ENCODE measurements at regions not wholly inside any gene's neighbourhood (a gene's known extent, or its start where the extent isn't known, plus 50 kb on each side); places are given as distances from the start of the nearest gene placed in this dataset.

DNA sequence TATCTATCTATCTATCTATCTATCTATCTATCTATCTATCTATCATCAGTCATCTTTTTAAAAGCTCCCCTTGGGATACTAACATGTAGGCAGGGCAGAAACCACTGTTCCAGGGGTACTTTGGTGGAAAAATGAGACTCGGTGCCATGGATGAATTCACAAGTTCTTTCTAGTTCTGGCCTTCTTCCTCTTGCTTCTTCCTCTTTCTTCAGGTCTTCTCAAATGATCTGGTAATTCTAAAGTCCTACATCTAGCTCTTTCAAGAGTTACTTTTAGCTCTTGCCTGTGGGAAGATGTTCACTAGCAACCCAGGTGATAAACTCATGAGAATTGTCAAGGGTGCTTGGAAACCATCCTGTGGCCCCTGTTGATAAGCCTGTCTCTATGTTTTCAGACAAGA lies 168.5 kb upstream of the TBC1D5 start:
- no peaks in the 10 kb centered on the region for H3K9me3 Mint-ChIP-seq (ENCODE audit: low read depth)
- H3K27ac Mint-ChIP-seq (ENCODE audit: unreplicated experiment), result no peak overlapping the region
- H3K4me1 Mint-ChIP-seq (ENCODE audit: low read depth), result peaks cover 3% of the 10 kb centered on the region
- no peaks in the 10 kb centered on the region for H3K36me3 Mint-ChIP-seq (ENCODE audit: low read depth)
- H3K4me3 Mint-ChIP-seq (ENCODE audit: unreplicated experiment), result no peak overlapping the region
- H3K27me3 Mint-ChIP-seq (ENCODE audit: low read depth), result no peaks in the 10 kb centered on the region
- no peak for DNase-seq (ENCODE audit: low spot score)
- TF ChIP-seq, protein P1, sequence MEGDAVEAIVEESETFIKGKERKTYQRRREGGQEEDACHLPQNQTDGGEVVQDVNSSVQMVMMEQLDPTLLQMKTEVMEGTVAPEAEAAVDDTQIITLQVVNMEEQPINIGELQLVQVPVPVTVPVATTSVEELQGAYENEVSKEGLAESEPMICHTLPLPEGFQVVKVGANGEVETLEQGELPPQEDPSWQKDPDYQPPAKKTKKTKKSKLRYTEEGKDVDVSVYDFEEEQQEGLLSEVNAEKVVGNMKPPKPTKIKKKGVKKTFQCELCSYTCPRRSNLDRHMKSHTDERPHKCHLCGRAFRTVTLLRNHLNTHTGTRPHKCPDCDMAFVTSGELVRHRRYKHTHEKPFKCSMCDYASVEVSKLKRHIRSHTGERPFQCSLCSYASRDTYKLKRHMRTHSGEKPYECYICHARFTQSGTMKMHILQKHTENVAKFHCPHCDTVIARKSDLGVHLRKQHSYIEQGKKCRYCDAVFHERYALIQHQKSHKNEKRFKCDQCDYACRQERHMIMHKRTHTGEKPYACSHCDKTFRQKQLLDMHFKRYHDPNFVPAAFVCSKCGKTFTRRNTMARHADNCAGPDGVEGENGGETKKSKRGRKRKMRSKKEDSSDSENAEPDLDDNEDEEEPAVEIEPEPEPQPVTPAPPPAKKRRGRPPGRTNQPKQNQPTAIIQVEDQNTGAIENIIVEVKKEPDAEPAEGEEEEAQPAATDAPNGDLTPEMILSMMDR (IDR thresholded peaks at IDR 0.05), result no peak

DNA sequence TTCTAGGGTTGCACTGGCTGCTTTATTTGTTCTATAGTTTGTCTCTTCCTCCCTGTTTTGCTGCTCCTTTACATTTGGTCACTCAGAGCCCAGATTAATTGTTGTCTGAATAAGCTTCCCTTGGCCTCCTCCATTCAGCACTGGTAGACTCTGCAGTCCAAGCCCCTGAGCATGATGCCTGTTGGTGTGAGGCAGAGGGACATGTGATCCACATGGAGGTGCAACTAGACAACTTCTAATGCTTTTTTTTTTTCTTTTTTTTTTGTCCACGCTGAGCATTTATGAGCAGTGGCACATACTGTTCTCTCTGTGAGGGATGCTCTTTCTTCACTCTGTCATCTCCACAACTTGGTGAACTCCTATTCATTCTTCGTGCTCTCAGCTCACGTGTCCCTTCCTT lies 167.3 kb upstream of the TBC1D5 start:
- Mint-ChIP-seq H3K27me3 (ENCODE audit: low read depth) (no peaks in the 10 kb centered on the region), H3K4me1 (ENCODE audit: low read depth) (no peaks in the 10 kb centered on the region), H3K36me3 (ENCODE audit: low read depth) (no peaks in the 10 kb centered on the region), H3K4me3 (ENCODE audit: unreplicated experiment) (no peak overlapping the region), H3K27ac (ENCODE audit: unreplicated experiment) (no peak overlapping the region), H3K9me3 (ENCODE audit: low read depth) (no peaks in the 10 kb centered on the region)
- TF ChIP-seq, protein P1 (IDR thresholded peaks at IDR 0.05), result no peak
- no peak for DNase-seq (ENCODE audit: low spot score)

DNA sequence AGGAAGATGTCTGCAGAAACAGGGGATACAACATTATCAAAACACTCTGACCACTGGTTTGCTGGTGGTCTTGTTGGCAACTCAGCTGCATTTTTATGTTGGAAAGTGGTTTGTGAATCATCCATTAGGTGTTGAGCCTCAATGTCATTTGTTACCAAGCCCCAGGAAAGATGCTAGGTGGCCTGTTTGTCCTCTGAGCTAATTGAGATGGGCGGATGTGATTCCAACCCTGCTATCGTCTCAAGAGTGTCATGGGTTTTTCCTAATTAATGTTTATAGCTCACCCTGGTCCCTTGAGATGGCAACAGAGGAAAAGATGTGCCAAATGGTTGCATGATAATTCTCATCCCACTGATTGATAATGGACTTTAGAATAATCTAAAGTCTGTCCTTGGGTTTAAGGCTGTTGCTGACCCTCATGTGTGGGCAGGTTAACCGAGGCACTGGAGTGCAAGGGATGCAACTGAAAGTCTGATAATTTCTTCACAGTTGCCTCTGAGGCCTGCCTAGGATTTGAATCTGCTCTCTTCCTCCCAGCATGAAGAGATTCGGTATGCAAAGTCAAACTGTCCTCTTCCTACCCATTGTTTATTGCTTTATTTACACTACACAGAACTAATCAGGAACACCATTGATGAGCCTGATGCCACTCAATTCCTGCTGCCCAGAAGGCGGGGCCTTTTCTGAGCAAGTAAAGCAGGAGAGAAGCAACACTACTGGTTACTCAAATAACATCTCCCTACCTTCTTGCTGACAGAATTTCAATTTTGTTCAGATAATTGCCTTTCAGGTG lies 166.2 kb upstream of the TBC1D5 start:
- TF ChIP-seq, protein P1 (IDR thresholded peaks at IDR 0.05), result no peak
- no peaks in the 10 kb centered on the region for H3K27me3 Mint-ChIP-seq (ENCODE audit: low read depth)
- no peak overlapping the region for H3K4me3 Mint-ChIP-seq (ENCODE audit: unreplicated experiment)
- H3K27ac Mint-ChIP-seq (ENCODE audit: unreplicated experiment), result no peak overlapping the region
- H3K9me3 Mint-ChIP-seq (ENCODE audit: low read depth), result no peaks in the 10 kb centered on the region
- H3K4me1 Mint-ChIP-seq (ENCODE audit: low read depth), result no peaks in the 10 kb centered on the region
- no peak for DNase-seq (ENCODE audit: low spot score)
- H3K36me3 Mint-ChIP-seq (ENCODE audit: low read depth), result no peaks in the 10 kb centered on the region

DNA sequence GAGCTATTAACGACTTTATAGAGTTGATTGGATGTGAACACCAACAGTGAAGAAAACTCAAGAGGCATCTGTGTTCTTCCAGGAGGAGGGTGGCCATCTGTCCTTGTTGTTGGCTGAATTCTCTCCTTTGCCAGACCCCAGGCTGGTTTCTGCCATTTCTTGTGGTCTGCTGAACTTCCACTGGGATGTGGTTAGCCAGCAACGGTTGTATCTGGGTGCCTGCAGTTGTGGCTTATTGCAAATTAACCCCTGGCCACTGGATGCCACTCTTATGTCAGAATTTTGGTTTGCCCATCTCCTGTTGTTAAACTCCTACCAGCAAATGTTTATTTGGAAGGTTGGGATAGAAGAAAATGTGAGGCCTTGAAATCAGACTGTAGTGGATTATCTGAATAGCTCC lies 163.6 kb upstream of the TBC1D5 start:
- Mint-ChIP-seq H3K9me3 (ENCODE audit: low read depth) (peaks cover 3% of the 10 kb centered on the region), H3K4me3 (ENCODE audit: unreplicated experiment) (no peak overlapping the region), H3K27ac (ENCODE audit: unreplicated experiment) (no peak overlapping the region), H3K36me3 (ENCODE audit: low read depth) (no peaks in the 10 kb centered on the region), H3K27me3 (ENCODE audit: low read depth) (no peaks in the 10 kb centered on the region), H3K4me1 (ENCODE audit: low read depth) (peaks cover 2% of the 10 kb centered on the region)
- no peak for DNase-seq (ENCODE audit: low spot score)
- TF ChIP-seq, protein P1 (IDR thresholded peaks at IDR 0.05), result peak; percentile 15

DNA sequence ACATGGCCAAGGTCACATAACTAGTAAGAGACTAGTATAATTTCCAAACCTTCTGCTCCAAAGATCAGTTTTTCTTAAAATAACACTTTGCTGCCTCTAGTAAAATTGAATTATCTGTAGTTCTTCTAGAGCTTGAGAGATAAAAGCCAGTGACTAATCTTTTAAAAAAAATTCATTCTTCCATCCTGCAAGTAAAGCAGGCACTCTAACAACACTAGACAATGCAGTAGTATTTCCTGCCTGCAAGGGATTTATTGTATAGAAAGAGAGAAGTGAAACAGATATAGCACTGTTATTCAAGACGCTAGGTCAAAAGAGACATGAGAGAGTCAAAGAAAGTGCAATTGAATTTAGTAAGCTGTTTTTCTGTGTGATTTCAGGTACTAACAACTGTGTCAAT lies 159.5 kb upstream of the TBC1D5 start:
- Mint-ChIP-seq H3K27ac (ENCODE audit: unreplicated experiment) (no peak overlapping the region), H3K4me3 (ENCODE audit: unreplicated experiment) (no peak overlapping the region), H3K36me3 (ENCODE audit: low read depth) (no peaks in the 10 kb centered on the region), H3K27me3 (ENCODE audit: low read depth) (no peaks in the 10 kb centered on the region), H3K9me3 (ENCODE audit: low read depth) (peaks cover 3% of the 10 kb centered on the region), H3K4me1 (ENCODE audit: low read depth) (peaks cover 2% of the 10 kb centered on the region)
- no peak for DNase-seq (ENCODE audit: low spot score)
- TF ChIP-seq, protein P1 (IDR thresholded peaks at IDR 0.05), result no peak

Data from chondrocyte (in vitro differentiated cells).